ENCODE measurements at regions not wholly inside any gene's neighbourhood (a gene's known extent, or its start where the extent isn't known, plus 50 kb on each side); places are given as distances from the start of the nearest gene placed in this dataset.

DNA sequence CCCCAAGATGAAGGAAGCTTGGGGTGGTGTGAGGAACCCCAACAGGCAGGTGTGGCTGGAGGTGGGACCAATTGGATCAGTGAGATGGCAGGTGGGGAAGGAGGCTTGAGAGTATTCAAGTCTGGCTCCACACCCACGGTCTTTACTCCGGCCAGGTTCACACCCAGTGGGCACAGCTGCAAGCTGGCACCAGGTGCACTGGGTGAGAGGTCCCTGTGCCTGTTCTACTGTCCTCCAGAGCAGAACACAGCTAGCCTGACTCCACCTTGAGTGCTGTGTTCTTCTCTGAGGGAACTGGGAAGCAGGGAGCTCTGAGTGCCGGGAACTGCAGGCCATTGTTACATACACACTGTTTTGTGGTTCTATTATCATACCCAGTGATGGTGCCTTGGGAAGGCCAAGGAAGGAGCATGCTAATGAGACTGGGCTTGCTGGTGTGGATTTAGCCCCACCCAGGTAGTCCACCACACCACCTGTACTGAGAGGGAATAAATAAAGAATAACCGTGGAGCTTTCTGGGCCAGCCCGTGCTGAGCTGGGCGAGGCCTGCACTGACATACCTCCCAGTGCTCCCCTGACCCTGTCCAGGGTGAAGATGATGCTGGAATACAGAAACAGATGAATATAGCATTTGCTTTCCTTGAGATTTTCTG is 93.4 kb downstream of the ABHD5 start:
- no peak overlapping the region for H3K4me3 ChIP-seq (ENCODE audit: low read length)

DNA sequence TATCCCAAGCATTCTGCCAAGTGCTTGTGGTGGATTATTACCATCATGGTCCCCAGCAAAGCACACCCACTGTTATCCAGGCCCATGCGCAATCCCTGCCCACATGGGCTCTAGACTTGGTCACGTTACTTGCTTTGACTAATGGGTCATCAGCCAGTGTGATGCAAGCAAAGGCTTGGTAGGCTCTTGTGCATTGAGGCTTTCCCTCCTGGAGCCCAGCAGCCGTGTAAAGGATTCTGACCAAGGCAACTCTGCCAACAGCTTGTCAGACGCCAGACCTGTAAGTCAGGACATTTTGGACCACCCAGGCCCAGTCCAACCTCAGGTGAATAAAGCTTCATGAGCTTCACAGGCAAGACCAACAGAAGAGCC is 93.9 kb downstream of the ABHD5 start:
- H3K4me1 ChIP-seq (ENCODE audit: insufficient read depth, low read length), result no peaks in the 10 kb centered on the region
- H2AFZ ChIP-seq (ENCODE audit: low read depth, low read length), result no peak overlapping the region
- no peaks in the 10 kb centered on the region for H3K9me3 ChIP-seq (ENCODE audit: low read length)
- no peaks in the 10 kb centered on the region for H3K36me3 ChIP-seq (ENCODE audit: insufficient read depth, low read length)
- no peak overlapping the region for H3K4me3 ChIP-seq (ENCODE audit: low read length)
- H3K27me3 ChIP-seq (ENCODE audit: insufficient read depth, low read length), result no peaks in the 10 kb centered on the region

More for the DNA sequence above, 93.4 kb downstream of the ABHD5 start:
- no peaks in the 10 kb centered on the region for H3K9me3 ChIP-seq (ENCODE audit: low read length)
- no peaks in the 10 kb centered on the region for H3K4me1 ChIP-seq (ENCODE audit: insufficient read depth, low read length)
- no peaks in the 10 kb centered on the region for H3K36me3 ChIP-seq (ENCODE audit: insufficient read depth, low read length)
- H3K27me3 ChIP-seq (ENCODE audit: insufficient read depth, low read length), result no peaks in the 10 kb centered on the region
- no peak overlapping the region for H2AFZ ChIP-seq (ENCODE audit: low read depth, low read length)

DNA sequence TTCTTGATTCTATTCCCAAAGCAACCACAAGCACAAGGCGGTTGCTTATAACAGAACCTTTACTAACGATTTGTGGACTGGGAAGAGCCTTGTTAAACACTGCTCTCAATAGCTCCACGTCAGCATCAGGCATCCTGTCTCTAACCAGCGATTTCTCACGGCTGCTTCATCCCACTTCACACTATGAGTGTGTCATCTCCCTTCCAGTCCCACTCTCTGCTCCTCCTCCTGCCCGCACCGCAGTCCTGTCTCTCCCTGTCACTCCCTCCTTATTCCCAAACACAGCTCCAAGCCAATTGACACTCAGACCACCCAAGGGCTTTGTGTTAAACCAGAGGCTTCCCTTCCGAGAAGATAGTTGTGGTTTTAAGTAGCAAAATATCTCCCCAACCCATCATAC is 94.8 kb downstream of the ABHD5 start:
- H3K4me3 ChIP-seq (ENCODE audit: low read length), result no peak overlapping the region
- no peak overlapping the region for H2AFZ ChIP-seq (ENCODE audit: low read depth, low read length)
- no peaks in the 10 kb centered on the region for H3K27me3 ChIP-seq (ENCODE audit: insufficient read depth, low read length)

DNA sequence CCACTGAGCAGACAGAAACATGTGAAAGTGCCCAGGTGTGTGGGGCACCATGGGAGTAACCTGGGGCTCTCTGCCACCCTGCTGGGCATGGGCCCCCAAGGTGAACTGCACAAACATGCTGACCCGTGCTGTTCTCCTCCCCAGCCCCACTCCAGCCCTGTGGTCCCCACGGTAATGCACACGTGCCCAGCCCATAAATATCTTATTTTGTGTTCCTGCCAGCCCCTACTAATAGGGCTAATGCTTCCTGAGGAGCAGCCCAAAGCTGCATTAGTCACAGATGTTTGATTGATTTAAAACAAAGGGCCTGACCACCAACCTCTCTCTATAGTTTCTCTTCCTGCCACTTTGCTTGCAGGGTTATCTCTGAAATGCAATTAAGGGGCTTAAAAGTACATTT is 95.4 kb downstream of the ABHD5 start:
- H3K36me3 ChIP-seq (ENCODE audit: insufficient read depth, low read length), result no peaks in the 10 kb centered on the region
- no peak overlapping the region for H3K4me3 ChIP-seq (ENCODE audit: low read length)
- no peaks in the 10 kb centered on the region for H3K4me1 ChIP-seq (ENCODE audit: insufficient read depth, low read length)
- no peaks in the 10 kb centered on the region for H3K9me3 ChIP-seq (ENCODE audit: low read length)
- H2AFZ ChIP-seq (ENCODE audit: low read depth, low read length), result no peak overlapping the region
- H3K27me3 ChIP-seq (ENCODE audit: insufficient read depth, low read length), result no peaks in the 10 kb centered on the region

More for the DNA sequence above, 94.8 kb downstream of the ABHD5 start:
- Histone ChIP-seq H3K36me3 (ENCODE audit: insufficient read depth, low read length) (no peaks in the 10 kb centered on the region), H3K9me3 (ENCODE audit: low read length) (no peaks in the 10 kb centered on the region), H3K4me1 (ENCODE audit: insufficient read depth, low read length) (no peaks in the 10 kb centered on the region)

DNA sequence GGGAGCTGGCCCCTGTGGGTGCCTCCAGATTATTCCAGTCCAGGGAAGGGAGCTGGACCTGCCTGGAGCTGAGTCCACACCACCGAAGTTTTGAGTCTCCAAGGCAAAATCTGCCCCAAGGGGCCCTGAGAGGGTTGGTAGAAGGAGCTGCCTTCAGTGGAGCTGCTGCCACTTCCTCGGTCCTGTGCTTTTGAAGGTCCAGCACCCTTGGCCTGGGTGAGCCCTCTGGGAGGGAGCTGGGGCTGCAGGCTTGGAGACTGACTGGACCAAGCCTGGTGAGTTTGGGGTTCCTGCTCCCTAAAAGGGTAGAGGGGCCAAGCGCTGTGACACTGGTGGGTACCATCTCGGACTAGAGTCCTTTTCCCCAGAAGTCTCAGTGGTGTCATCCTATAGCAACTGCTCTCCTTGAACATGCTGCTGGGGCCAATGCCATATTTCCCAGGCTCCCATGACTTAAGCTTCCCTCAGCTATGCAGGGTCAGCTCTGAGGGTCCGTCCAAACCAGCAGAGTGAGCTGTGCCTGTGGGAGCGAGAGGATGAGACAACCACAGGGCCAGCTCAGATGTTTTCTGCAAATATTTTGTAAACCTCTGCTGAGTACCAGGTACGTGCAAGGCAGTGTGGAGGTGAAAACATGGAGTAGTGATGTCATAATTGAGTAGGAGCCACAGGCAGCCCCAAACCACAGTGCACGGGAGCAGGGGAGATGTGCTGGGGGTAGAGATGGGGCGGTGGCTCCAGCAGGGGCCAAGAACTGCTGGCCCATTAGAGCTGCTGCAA is 96.0 kb downstream of the ABHD5 start:
- H3K27me3 ChIP-seq (ENCODE audit: insufficient read depth, low read length), result no peaks in the 10 kb centered on the region
- H3K36me3 ChIP-seq (ENCODE audit: insufficient read depth, low read length), result no peaks in the 10 kb centered on the region
- H3K9me3 ChIP-seq (ENCODE audit: low read length), result no peaks in the 10 kb centered on the region
- no peak overlapping the region for H3K4me3 ChIP-seq (ENCODE audit: low read length)
- no peak overlapping the region for H2AFZ ChIP-seq (ENCODE audit: low read depth, low read length)
- no peaks in the 10 kb centered on the region for H3K4me1 ChIP-seq (ENCODE audit: insufficient read depth, low read length)

DNA sequence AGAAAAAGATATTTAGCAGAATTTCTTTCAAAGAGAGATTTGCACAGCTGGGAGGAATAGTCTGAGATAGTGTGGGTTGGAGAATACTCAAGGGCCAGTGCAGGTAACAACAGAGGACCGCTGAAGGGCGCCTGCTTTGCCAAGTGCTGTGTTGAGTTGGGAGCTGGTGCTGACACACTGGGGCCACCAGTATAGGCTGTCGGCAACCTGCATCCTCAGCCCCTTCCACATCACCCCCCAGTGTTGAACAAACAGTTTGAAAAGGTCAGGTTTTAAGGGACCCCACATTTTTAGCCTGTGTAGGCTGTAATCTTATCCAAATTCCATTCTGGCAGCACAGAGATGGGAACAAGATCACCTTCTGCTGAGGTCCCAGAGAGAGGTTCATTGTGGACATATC is 96.6 kb downstream of the ABHD5 start:
- Histone ChIP-seq H3K27me3 (ENCODE audit: insufficient read depth, low read length) (no peaks in the 10 kb centered on the region), H3K9me3 (ENCODE audit: low read length) (no peaks in the 10 kb centered on the region), H3K36me3 (ENCODE audit: insufficient read depth, low read length) (no peaks in the 10 kb centered on the region), H3K4me1 (ENCODE audit: insufficient read depth, low read length) (no peaks in the 10 kb centered on the region), H2AFZ (ENCODE audit: low read depth, low read length) (no peak overlapping the region), H3K4me3 (ENCODE audit: low read length) (no peak overlapping the region)

DNA sequence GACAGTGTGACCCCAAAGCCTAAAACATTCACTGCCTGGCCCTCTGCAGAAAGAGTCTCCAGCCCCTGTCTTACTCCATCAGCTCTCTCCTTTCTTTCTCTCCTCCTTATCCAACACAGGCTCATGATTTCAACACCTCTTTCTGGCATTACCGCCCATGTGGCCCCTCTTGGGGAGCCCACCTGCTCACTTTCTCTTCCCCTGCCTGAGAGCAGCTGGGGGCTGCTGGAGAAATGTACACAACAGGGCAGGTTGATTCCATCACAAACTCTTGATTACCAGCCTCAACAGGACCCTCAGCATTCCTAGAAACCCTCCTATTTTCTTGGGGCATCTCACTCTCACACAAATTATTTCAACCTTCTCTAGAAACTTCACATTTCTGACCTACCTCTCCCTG is 98.3 kb downstream of the ABHD5 start:
- Histone ChIP-seq H3K4me1 (ENCODE audit: insufficient read depth, low read length) (no peaks in the 10 kb centered on the region), H3K4me3 (ENCODE audit: low read length) (no peak overlapping the region)

DNA sequence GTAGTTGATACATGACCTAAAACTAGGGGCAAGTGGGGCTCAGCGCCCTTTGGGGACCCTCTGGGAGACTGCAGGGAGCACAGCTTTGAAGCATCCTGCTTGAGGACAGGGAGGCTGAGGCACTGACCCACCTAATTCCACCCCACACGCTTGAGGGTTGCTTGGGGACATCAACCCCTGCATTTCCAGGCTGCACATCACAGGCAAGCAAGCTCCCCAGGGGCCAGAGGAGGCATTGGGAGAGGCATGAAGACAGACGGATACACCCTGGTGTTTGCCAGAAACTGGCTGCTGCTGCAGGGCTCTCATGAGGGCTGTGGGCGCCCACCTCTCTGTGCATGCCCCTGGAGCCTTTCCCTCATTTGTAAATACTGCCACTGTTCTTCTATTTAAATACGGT is 99.3 kb downstream of the ABHD5 start:
- Histone ChIP-seq H3K36me3 (ENCODE audit: insufficient read depth, low read length) (no peaks in the 10 kb centered on the region), H3K27me3 (ENCODE audit: insufficient read depth, low read length) (no peaks in the 10 kb centered on the region), H3K9me3 (ENCODE audit: low read length) (no peaks in the 10 kb centered on the region), H3K4me3 (ENCODE audit: low read length) (no peak overlapping the region), H2AFZ (ENCODE audit: low read depth, low read length) (no peak overlapping the region), H3K4me1 (ENCODE audit: insufficient read depth, low read length) (no peaks in the 10 kb centered on the region)

More for the DNA sequence above, 98.3 kb downstream of the ABHD5 start:
- Histone ChIP-seq H3K27me3 (ENCODE audit: insufficient read depth, low read length) (no peaks in the 10 kb centered on the region), H3K9me3 (ENCODE audit: low read length) (no peaks in the 10 kb centered on the region), H3K36me3 (ENCODE audit: insufficient read depth, low read length) (no peaks in the 10 kb centered on the region), H2AFZ (ENCODE audit: low read depth, low read length) (no peak overlapping the region)

DNA sequence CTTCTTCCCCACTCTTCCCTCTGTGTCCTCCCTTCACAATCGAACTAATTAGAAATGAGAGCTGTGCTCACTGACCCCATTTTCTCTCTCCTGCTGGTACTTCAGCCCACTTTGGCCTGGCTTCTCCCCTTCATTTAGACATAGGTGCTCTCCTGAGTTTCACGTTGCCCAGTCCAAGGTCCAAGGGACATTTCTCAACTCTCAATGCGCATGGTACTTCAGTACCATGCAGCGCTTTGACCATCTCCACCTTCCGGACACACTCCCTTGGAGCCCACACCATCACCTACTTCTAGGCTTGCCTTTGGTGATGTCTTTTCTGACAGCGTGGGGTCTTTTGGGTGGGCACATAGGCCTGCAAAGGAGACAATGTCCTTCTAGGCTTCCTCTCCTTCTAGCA is 99.7 kb downstream of the ABHD5 start:
- no peak overlapping the region for H2AFZ ChIP-seq (ENCODE audit: low read depth, low read length)
- no peaks in the 10 kb centered on the region for H3K27me3 ChIP-seq (ENCODE audit: insufficient read depth, low read length)
- H3K4me1 ChIP-seq (ENCODE audit: insufficient read depth, low read length), result no peaks in the 10 kb centered on the region
- H3K4me3 ChIP-seq (ENCODE audit: low read length), result no peak overlapping the region
- no peaks in the 10 kb centered on the region for H3K9me3 ChIP-seq (ENCODE audit: low read length)
- no peaks in the 10 kb centered on the region for H3K36me3 ChIP-seq (ENCODE audit: insufficient read depth, low read length)

DNA sequence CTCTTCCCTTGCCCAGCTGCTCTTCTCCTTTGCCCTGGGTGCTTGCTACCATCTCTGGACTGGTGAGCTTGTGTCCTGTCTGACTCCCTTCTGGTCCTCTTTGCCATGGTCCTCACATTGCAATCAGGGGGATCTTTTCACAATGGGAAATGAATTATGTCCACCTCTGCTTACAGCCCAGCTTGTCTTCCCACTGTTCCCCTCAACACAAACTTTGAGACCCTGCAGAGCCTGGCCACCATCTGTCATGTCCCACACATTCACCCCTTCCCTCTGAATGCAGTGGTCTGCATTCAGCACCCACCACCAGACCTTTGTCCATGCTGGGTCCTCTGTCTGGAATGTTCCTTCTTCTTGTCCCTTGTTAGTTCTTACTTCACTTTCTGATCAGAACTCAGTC is 100.5 kb downstream of the ABHD5 start:
- no peaks in the 10 kb centered on the region for H3K9me3 ChIP-seq (ENCODE audit: low read length)
- no peak overlapping the region for H2AFZ ChIP-seq (ENCODE audit: low read depth, low read length)
- H3K4me1 ChIP-seq (ENCODE audit: insufficient read depth, low read length), result no peaks in the 10 kb centered on the region
- H3K27me3 ChIP-seq (ENCODE audit: insufficient read depth, low read length), result no peaks in the 10 kb centered on the region
- no peaks in the 10 kb centered on the region for H3K36me3 ChIP-seq (ENCODE audit: insufficient read depth, low read length)
- H3K4me3 ChIP-seq (ENCODE audit: low read length), result no peak overlapping the region

DNA sequence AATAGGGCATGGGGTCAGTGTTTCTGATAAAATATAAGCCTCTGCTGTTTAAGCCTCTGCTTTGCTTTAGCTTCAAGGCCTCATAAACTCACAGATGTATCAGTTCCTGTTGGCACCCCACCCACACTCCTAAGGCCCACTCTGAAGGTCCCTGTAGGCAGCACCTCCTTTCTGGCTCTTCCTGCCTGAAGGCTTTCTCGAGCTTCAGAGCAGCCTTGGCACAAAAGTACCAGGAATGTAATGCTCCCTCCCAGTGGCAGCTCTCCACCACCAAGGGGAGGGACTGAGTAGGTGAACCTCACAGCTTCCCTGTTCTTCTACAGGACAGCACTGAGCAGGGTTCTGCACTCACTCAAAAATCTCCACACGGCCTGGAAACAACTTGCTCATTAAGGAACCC is 102.2 kb downstream of the ABHD5 start:
- no peaks in the 10 kb centered on the region for H3K9me3 ChIP-seq (ENCODE audit: low read length)
- H3K27me3 ChIP-seq (ENCODE audit: insufficient read depth, low read length), result no peaks in the 10 kb centered on the region
- no peaks in the 10 kb centered on the region for H3K4me1 ChIP-seq (ENCODE audit: insufficient read depth, low read length)
- H3K4me3 ChIP-seq (ENCODE audit: low read length), result no peak overlapping the region
- no peak overlapping the region for H2AFZ ChIP-seq (ENCODE audit: low read depth, low read length)
- H3K36me3 ChIP-seq (ENCODE audit: insufficient read depth, low read length), result no peaks in the 10 kb centered on the region

DNA sequence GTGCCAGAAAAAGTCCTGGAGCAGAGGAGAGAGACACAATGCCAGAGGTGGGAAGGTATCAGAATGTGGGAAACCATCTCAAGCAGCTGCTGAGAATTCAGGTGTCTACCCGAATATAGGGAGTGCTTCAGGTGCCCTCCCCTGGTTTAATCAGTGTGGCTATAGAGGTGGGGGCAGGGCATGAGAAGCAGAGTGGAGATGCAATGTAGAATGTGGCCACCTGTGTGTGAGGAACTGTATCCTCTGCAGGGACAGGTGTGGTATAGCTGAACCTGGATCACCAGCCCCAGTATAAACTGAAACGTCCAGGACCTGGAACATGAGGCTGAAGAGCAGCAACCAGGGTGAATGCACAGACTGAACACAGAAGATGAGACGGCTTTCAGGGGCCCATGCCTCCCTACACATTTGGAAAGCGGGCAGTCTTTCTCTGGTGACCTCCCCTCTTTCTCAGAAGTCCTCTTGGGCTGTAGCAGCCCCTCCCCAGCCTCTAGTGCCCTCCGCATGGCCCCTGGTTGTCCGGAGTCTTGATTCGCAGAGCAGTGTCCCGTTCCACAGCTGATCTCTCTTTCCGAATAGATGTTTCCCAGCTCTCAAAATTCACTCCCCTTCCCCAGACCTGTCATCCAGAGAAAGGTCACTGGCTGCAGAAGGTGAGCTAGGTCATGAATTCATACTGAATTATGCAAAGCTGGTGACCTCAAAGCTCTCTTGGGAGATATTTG is 103.1 kb downstream of the ABHD5 start:
- H3K4me3 ChIP-seq (ENCODE audit: low read length), result no peak overlapping the region
- H3K9me3 ChIP-seq (ENCODE audit: low read length), result no peaks in the 10 kb centered on the region
- H3K27me3 ChIP-seq (ENCODE audit: insufficient read depth, low read length), result no peaks in the 10 kb centered on the region
- no peak overlapping the region for H2AFZ ChIP-seq (ENCODE audit: low read depth, low read length)
- H3K4me1 ChIP-seq (ENCODE audit: insufficient read depth, low read length), result no peaks in the 10 kb centered on the region
- no peaks in the 10 kb centered on the region for H3K36me3 ChIP-seq (ENCODE audit: insufficient read depth, low read length)

DNA sequence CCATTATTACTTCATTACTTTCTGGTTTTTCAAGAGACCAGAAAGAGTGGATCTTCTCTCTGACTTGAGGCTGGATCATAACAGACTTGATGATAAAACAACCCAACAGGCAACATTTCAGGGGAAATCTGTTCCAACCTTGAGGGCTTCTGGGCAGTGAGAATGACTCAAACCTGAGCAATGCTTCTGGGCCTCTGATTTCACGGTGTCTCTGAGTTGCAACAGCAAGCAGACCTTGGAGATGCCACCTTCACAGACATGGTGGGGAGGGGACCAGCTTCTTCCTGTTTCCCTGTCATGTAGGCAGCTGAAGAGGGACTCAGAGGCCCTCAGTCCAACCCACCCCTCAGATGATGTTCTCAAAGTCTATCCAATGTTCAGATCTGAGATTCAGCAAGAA is 104.0 kb downstream of the ABHD5 start:
- Histone ChIP-seq H3K9me3 (ENCODE audit: low read length) (no peaks in the 10 kb centered on the region), H2AFZ (ENCODE audit: low read depth, low read length) (no peak overlapping the region), H3K4me1 (ENCODE audit: insufficient read depth, low read length) (no peaks in the 10 kb centered on the region), H3K4me3 (ENCODE audit: low read length) (no peak overlapping the region), H3K27me3 (ENCODE audit: insufficient read depth, low read length) (no peaks in the 10 kb centered on the region), H3K36me3 (ENCODE audit: insufficient read depth, low read length) (no peaks in the 10 kb centered on the region)

Data from neuron (in vitro differentiated cells).